Fibroblast of mammary gland (primary cell): ENCODE measurements at regions not wholly inside any gene's neighbourhood (a gene's known extent, or its start where the extent isn't known, plus 50 kb on each side); places are given as distances from the start of the nearest gene placed in this dataset.

Source experiments
- DNase-seq: peaks from one replicate; pipeline ENCODE4 v3.0.0-alpha.2; 2010; ENCODE audit warnings: low read depth
- H3K4me3 ChIP-seq: 2 replicates; pipeline ENCODE4 v1.5.1; 2011; ENCODE audit warnings: low read depth, mild to moderate bottlenecking, low read length, moderate library complexity; ENCODE audit not compliant: control insufficient read depth
- CTCF ChIP-seq: conservative IDR thresholded peaks from 2 replicates; pipeline ENCODE4 v1.5.1; 2011; ENCODE audit warnings: low read depth, low read length, inconsistent platforms; ENCODE audit not compliant: control insufficient read depth, insufficient read depth

DNA sequence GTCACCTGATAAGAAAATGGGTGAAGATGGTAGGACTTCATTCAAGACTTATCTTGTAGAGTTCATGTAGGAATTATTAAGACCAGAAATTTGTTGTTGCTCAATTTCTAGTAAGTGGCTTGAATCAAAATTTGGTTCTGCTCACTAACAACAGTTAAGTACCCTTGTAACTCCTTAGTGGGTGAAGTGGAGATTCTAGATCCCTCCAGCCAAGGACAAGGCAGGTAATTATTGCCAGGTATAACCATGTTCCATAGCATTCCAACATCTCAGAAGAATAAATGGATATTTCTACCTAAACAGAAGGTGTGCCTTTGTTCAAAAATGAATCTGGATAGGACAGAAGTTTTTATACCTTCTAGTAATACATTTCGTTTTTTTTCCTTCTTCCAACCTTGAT, 282.3 kb downstream of the DUSP10 start:
- H3K4me3 ChIP-seq = no peak overlapping the region
- no peak for TF ChIP-seq CTCF

GRCh38 chr1:221462345-221462744, 279.5 kb downstream of the DUSP10 start:
- TF ChIP-seq CTCF = no peak
- peak; percentile 22 for DNase-seq
- no peak overlapping the region for H3K4me3 ChIP-seq

More for the DNA sequence above, 282.3 kb downstream of the DUSP10 start:
- DNase-seq = no peak

- DNase-seq = no peak
- no peak for TF ChIP-seq CTCF
Measured at GRCh38 chr1:221468546-221468945, 273.3 kb downstream of the DUSP10 start.

GRCh38 chr1:221469476-221469875, 272.4 kb downstream of the DUSP10 start:
- TF ChIP-seq CTCF = no peak
- H3K4me3 ChIP-seq = no peak overlapping the region
- no peak for DNase-seq

More at GRCh38 chr1:221468546-221468945, 273.3 kb downstream of the DUSP10 start:
- H3K4me3 ChIP-seq = no peak overlapping the region

DNA sequence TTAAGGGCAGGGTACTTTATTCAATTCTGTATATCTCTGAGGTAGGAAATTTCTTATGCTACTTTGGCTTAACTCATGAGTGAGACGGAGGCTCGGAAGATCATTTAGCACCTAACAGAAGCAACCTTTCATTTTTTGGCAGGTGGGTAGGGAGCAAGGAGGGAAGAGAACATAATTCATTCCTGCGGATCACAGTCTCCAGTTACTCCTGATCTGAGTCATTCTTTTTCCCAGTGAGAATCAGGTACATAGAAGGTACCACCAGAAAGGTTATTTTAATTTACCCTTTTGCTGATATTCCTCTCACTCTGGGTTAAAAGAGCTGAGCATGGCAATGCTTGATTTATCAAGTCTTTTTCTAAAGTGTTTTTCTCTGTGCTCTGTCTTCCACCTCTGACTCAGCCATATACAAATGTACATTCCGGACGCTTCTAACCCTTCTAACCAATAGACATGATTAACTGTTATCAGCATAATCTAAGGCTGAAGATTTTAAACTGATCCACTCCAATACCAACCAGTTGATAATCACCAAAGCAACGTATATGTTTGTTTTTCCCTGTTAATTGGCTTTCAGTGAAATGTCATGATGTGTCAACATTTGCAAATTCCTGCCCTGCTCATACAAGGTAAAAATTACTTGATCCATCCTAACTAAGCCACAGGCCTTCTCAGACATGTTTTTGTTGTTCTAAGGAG, 271.7 kb downstream of the DUSP10 start:
- no peak for DNase-seq
- TF ChIP-seq CTCF = no peak

DNA sequence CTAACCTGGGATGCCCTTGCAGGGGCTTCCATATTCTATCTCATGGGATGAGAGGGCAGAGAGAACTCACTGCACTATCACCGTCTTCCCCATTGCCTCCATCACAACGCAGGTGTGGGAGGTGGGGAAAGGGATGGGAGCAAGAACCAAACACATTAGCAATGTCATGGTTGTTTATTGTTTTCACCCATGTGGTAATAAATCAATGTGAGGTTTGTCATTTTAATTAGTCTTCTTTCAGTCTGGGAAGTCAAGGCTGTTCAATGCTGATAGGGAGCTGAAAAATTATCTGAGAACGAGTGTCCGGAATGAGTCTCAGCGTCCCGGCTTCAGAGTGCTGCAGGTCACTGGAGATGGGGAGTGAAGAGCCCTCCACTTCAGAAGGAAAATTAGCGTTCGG, 268.5 kb downstream of the DUSP10 start:
- DNase-seq = no peak
- H3K4me3 ChIP-seq = no peak overlapping the region
- no peak for TF ChIP-seq CTCF

More for the DNA sequence above, 271.7 kb downstream of the DUSP10 start:
- H3K4me3 ChIP-seq = no peak overlapping the region

- H3K4me3 ChIP-seq = no peak overlapping the region
- TF ChIP-seq CTCF = no peak
- no peak for DNase-seq
Measured at GRCh38 chr1:221477252-221477651, 264.6 kb downstream of the DUSP10 start.
